ENCODE measurements at regions not wholly inside any gene's neighbourhood (a gene's known extent, or its start where the extent isn't known, plus 50 kb on each side); places are given as distances from the start of the nearest gene placed in this dataset.

- no peak for DNase-seq
- POLR2A ChIA-PET (ENCODE audit: unreplicated experiment): no interaction called here
Measured at GRCh38 chr11:97982512-97982911, 1038.2 kb upstream of the CNTN5 start.

GRCh38 chr11:97989121-97989520, 1031.6 kb upstream of the CNTN5 start:
- BruUV-seq (replicated peaks): no TSS peak
- TF ChIP-seq EZH2phosphoT487 (IDR thresholded peaks at IDR 0.05; ENCODE audit: borderline replicate concordance, low read length) (no peak), EZH2 (IDR thresholded peaks at IDR 0.05; ENCODE audit: low read length, unreplicated experiment) (no peak), CTCF (conservative IDR thresholded peaks at IDR 0.05; ENCODE audit: low read depth, low read length) (no peak)
- Histone ChIP-seq H2AFZ (ENCODE audit: low read length) (no peak overlapping the region), H3K27ac (ENCODE audit: low read length) (no peak overlapping the region), H3K4me3 (ENCODE audit: low read length) (no peak overlapping the region), H4K20me1 (ENCODE audit: low read length) (no peaks in the 10 kb centered on the region), H3K36me3 (ENCODE audit: low read depth, low read length) (no peaks in the 10 kb centered on the region), H3K27me3 (ENCODE audit: low read length) (no peaks in the 10 kb centered on the region), H3K9me3 (ENCODE audit: low read length) (0 out of 2 replicates have a peak, but pooled peaks cover 3% of the 10 kb centered on the region), H3K4me2 (ENCODE audit: low read length) (no peak overlapping the region), H3K9ac (ENCODE audit: low read length) (no peak overlapping the region), H3K79me2 (ENCODE audit: low read length) (no peaks in the 10 kb centered on the region), H3F3A (ENCODE audit: low read length, unreplicated experiment) (no peaks in the 10 kb centered on the region), H3K4me1 (ENCODE audit: insufficient read depth, low read length) (no peaks in the 10 kb centered on the region), H3K9me2 (replicated peaks; ENCODE audit: low read length) (no peaks in the 10 kb centered on the region)
- ChIA-PET CTCF (no interaction called here), POLR2A (ENCODE audit: unreplicated experiment) (no interaction called here)
- intact Hi-C loops (cut with micrococcal nuclease): no loop called here
- ATAC-seq (no peak), DNase-seq (no peak)

More at GRCh38 chr11:97982512-97982911, 1038.2 kb upstream of the CNTN5 start:
- no peaks in the 10 kb centered on the region for H3K9me2 ChIP-seq (replicated peaks; ENCODE audit: low read length)
- no peak overlapping the region for H2AFZ ChIP-seq (ENCODE audit: low read length)
- H3K27me3 ChIP-seq (ENCODE audit: low read length): no peaks in the 10 kb centered on the region
- no peak for ATAC-seq
- no peaks in the 10 kb centered on the region for H3K9me3 ChIP-seq (ENCODE audit: low read length)
- CTCF ChIA-PET: no interaction called here
- TF ChIP-seq EZH2phosphoT487 (IDR thresholded peaks at IDR 0.05; ENCODE audit: borderline replicate concordance, low read length) (no peak), CTCF (conservative IDR thresholded peaks at IDR 0.05; ENCODE audit: low read depth, low read length) (no peak), EZH2 (IDR thresholded peaks at IDR 0.05; ENCODE audit: low read length, unreplicated experiment) (no peak)
- no TSS peak for BruUV-seq (replicated peaks)
- no peak overlapping the region for H3K9ac ChIP-seq (ENCODE audit: low read length)
- no peaks in the 10 kb centered on the region for H3F3A ChIP-seq (ENCODE audit: low read length, unreplicated experiment)
- no peaks in the 10 kb centered on the region for H4K20me1 ChIP-seq (ENCODE audit: low read length)
- intact Hi-C loops (cut with micrococcal nuclease): no loop called here
- H3K4me2 ChIP-seq (ENCODE audit: low read length): no peak overlapping the region
- no peaks in the 10 kb centered on the region for H3K4me1 ChIP-seq (ENCODE audit: insufficient read depth, low read length)
- no peak overlapping the region for H3K4me3 ChIP-seq (ENCODE audit: low read length)
- H3K79me2 ChIP-seq (ENCODE audit: low read length): no peaks in the 10 kb centered on the region
- no peaks in the 10 kb centered on the region for H3K36me3 ChIP-seq (ENCODE audit: low read depth, low read length)
- no peak overlapping the region for H3K27ac ChIP-seq (ENCODE audit: low read length)

GRCh38 chr11:97990162-97990920, 1030.4 kb upstream of the CNTN5 start:
- intact Hi-C loops (cut with micrococcal nuclease): no loop called here
- CTCF ChIA-PET: no interaction called here

More at GRCh38 chr11:97990162-97990920, 1030.4 kb upstream of the CNTN5 start:
- no peaks in the 10 kb centered on the region for H3K9me2 ChIP-seq (replicated peaks; ENCODE audit: low read length)
- DNase-seq (peak; percentile 11), ATAC-seq (no peak)
- no peaks in the 10 kb centered on the region for H3K36me3 ChIP-seq (ENCODE audit: low read depth, low read length)
- H3K4me1 ChIP-seq (ENCODE audit: insufficient read depth, low read length): no peaks in the 10 kb centered on the region
- BruUV-seq (replicated peaks): no TSS peak
- TF ChIP-seq EZH2 (IDR thresholded peaks at IDR 0.05; ENCODE audit: low read length, unreplicated experiment) (no peak), CTCF (conservative IDR thresholded peaks at IDR 0.05; ENCODE audit: low read depth, low read length) (no peak)
- no peak overlapping the region for H3K4me2 ChIP-seq (ENCODE audit: low read length)
- H2AFZ ChIP-seq (ENCODE audit: low read length): no peak overlapping the region
- no peaks in the 10 kb centered on the region for H3K79me2 ChIP-seq (ENCODE audit: low read length)
- no peaks in the 10 kb centered on the region for H3K27me3 ChIP-seq (ENCODE audit: low read length)
- no peaks in the 10 kb centered on the region for H3F3A ChIP-seq (ENCODE audit: low read length, unreplicated experiment)
- POLR2A ChIA-PET (ENCODE audit: unreplicated experiment): no interaction called here
- H3K27ac ChIP-seq (ENCODE audit: low read length): no peak overlapping the region
- H3K9me3 ChIP-seq (ENCODE audit: low read length): 0 out of 2 replicates have a peak, but pooled peaks cover 3% of the 10 kb centered on the region
- H4K20me1 ChIP-seq (ENCODE audit: low read length): no peaks in the 10 kb centered on the region
- no peak overlapping the region for H3K9ac ChIP-seq (ENCODE audit: low read length)
- no peak overlapping the region for H3K4me3 ChIP-seq (ENCODE audit: low read length)
